GM18858 (cell line): ENCODE measurements at regions not wholly inside any gene's neighbourhood (a gene's known extent, or its start where the extent isn't known, plus 50 kb on each side); places are given as distances from the start of the nearest gene placed in this dataset.
A peak's percentile ranks its signal among the peaks of the same experiment; 100 is the strongest.

Source experiments
- ATAC-seq: cut with Tn5 transposase; IDR thresholded peaks from one replicate; pipeline ENCODE4 v1.9.1; 2021; ENCODE audit not compliant: unreplicated experiment

- no peak for ATAC-seq
Measured at GRCh38 chr2:18200771-18201170, 322.3 kb downstream of the KCNS3 start.

DNA sequence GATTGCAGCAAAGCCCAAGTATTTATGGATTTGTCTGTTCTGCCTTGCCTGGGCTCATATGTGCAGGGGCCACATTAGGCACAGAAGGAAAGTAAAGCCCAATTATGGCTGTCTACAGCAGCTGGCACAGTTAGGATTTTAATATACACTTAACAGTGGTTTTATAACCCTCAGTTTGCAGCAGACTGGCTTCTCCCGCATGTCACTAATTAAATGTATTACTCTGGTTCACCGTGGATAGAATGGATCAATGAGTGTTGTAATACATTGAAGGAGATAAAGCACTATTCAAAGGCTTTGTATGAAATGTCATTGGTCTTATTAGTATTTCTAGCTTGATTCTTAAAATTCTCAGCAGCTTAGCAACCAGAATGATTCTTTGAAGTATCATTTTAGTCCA lies 320.2 kb downstream of the KCNS3 start:
- ATAC-seq = no peak

GRCh38 chr2:18194161-18194560 lies 315.7 kb downstream of the KCNS3 start:
- no peak for ATAC-seq

DNA sequence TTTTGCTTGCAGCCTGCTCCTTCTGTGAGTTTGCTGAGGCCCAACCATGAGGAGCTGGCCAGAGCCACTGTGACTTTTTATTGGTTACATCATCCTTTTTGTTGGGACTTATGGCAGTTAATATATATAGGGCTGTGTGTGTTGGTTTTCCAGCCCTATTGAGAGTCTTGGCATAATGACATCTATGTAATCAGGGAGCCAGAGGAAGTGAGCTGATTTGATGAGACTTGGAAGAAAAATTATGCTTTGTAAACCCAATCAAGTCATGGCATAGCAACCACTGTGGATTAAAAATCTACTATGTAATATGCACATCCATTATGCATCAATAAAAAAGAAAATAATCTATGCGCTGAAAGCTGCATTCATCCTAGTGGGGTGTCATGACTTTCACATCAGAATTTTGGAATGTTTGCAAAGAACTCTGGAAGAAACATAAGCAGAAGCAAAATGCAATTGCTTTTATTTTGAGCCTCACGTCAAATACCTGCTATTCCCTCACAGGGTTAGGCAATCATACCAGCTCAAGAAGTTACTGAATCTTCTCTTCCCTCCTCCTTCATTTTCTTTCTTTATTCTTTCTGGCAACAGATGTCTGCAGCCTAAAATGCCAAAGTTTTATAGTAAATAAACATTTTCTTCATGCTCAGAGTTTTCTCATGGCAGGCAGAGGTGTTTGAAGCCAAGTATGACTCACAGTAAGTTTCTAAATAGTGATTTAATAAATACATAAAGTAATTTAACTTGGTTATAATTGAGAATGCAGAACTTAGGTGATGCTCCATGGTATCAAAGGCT lies 308.5 kb downstream of the KCNS3 start:
- no peak for ATAC-seq

GRCh38 chr2:18182861-18183260 lies 304.4 kb downstream of the KCNS3 start:
- no peak for ATAC-seq

- no peak for ATAC-seq
Measured at GRCh38 chr2:18180912-18181311, 302.4 kb downstream of the KCNS3 start.

DNA sequence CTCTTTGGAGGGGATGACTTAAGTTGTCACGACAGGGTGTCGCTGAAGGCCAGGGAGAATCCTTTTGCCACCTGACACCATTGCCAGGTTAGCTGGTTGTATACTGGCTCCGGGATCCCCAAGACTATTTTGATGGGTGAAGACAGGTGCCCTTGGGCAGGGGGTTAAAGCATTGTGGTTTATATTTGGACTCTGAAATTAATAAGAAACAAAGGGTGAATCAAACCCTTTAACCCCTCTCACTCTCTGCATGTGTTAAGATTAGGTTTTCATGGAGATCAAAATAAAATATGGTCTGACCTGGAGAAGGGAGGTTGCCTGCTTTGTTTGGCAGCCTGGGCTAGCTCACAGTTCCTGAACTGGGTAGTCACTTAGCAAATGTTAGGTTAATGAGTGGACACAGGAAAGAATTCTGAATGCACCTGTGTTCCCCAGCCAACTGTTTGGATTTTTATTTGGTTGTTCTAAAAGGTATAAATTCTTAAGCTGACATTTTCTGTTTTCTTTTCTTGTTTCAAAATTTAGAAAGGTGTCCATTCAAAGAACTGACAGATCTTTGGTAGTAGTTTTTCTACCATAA lies 301.7 kb downstream of the KCNS3 start:
- no peak for ATAC-seq

DNA sequence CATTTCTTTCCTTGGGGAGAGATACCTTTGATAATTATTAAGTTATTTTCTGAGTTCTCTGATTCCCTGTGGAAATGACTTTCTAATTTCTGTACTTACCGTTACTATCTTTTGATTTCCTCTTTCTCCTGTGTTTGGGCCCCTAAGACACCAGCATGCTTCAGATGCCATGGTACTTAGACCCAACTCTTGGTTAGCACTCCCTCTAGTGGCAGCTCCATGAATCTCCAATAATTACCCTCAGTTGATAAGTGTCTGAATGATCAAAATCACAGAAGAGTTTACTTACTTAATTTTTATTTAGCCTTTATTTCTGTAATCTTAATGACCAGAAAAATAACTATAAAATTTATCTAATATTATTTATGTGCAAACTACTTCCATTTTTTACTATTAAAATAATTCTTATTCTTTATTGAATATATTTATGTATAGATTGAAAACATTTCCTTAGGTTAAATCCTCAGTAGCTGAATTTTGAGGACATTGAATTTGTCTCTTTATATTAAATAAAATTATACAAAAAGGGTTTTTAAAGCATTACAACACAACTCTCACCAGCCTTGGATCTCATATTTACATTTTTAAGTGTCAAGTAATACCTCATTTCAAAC lies 300.4 kb downstream of the KCNS3 start:
- peak; percentile 90 for ATAC-seq

DNA sequence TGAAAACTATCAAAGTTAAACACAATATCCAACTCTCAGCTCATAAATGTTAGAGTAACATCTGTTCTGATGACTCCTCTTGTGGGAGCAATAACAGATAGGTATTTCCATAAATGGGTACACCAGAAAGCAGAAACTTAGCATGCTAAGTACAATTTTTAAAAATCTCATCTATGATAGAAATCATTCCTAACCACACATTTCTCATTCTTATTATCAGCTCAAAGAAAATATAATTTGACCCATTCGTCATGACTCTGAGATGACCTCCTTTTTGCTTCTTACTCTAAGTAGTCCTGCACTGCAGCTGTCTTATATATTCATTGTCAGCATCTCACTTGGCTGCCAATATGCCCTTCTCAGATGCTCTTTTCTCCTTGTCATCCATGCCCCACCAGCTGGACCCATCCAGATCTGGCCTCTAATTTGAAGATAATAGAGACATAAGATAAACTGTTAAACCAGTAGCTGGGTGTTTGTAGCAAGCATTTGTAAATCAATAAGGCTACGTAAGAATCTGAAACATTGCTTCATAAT lies 298.3 kb downstream of the KCNS3 start:
- ATAC-seq = no peak

DNA sequence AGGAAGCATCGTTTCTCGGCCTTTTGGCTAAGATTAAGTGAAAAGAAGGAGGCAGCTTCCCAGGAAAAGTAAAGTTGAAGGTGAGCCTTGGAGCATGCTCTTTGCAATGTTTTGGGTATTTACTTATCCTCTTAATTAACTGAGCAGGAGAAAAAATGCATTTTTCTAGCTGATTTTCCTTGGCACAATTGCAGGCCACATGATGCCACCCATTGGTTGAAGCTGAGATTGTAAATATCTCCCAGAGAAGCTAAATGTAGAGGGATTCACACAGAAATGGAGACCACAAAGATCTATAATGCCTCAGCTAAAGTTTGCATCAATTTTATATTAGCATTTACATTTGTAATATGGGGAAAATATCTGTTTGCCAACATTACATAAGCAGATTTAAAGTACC lies 294.1 kb downstream of the KCNS3 start:
- no peak for ATAC-seq

DNA sequence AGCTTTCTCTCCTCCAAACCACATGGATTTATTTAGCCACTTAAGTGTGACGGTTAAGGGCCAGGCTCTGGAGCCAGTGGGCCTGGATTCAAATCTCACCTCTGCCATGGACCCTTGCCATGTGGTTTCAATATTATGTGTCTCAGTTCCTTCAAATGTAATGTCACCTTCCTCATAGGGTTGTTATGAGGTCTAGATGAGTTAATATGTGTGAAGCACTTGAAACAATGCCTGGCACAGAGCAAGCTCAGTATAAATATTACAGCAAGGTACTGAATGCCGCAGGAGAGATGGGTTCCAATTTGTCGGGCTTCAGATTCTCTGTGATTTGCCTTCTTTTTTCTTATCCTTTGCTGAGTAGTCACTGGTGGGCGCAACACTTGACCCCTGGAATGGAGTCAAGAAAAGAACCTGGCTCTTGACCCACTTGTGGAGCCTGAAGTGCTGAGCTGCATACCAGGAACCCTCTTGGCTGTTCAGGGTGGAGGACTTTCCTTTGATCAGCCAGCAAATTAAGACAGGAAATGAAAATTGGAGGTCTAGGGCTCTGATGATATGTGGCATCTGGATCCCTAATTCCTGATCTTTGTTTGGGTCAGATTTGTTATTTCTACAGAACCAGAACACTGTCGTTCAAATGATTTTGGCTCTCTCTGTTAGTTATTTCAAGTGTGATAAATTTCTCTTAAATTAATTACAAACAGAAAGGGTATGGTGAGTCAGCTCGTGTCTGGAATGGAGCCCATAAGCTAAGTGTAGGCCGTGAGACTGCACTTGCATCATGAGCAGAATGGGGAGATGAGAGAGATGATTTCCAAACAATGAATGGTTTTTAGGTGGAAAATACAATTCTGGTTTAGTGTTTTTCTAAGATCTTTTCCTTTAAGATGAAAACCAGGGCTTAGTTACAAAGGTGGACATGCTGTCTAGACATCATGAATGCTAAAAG lies 293.0 kb downstream of the KCNS3 start:
- ATAC-seq = no peak

DNA sequence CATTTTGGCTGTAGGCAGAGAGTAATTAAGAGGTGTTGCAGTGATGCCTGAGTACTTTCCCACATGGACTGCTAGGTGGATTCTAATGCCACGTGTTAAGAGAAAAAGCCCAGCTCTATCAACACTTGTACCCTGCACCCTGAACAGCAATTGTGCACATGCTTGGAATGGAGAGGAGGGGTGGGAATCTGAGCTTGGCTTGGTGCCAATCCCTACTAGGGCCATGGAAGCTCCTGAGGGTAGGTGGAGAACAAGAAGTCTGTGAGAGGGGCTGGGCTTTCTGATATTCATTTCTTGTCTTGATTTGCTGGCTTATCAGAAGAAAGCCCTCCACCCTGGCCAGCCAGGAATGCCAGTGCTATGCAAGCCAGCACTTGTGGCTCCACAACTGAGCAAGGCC lies 292.2 kb downstream of the KCNS3 start:
- no peak for ATAC-seq

GRCh38 chr2:18169893-18170175 lies 291.4 kb downstream of the KCNS3 start:
- ATAC-seq = no peak

- ATAC-seq = no peak
Measured at GRCh38 chr2:18169121-18169892, 290.8 kb downstream of the KCNS3 start.

DNA sequence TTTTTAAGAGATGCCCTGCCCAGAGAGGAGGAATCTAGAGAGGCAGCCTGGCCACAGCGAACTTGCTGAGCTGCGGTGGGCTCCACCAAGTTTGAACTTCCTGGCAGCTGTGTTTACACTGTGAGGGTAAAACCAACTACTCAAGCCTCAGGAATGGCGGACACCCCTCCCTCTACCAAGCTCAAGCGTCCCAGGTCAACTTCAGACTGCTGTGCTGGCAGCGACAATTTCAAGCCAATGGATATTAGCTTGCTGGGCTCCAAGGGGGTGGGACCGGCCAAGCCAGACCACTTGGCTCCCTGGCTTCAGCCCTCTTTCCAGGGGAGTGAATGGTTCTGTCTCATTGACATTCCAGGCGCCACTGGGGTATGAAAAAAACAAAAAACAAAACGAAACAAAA lies 289.4 kb downstream of the KCNS3 start:
- no peak for ATAC-seq

DNA sequence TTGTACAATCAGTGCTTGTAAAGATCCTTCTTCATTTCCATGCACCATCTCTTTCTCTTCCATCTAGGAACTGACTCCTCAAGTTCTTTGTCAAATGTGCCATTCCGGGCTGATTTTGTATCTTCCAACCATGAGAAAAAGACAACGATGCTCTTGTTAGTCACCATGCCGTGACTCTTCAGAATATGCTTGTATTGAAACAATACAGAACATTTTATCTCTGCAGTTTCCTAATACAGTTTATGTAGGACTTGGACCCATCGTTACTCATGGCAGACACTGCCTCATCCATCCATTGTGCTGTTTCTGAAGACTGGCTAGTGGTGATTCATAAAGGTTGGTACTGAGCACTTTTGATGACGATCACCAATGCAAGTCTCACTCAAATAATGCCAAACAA lies 283.2 kb downstream of the KCNS3 start:
- no peak for ATAC-seq

GRCh38 chr2:18159896-18160295 lies 281.4 kb downstream of the KCNS3 start:
- no peak for ATAC-seq

GRCh38 chr2:18156421-18156820 lies 278.0 kb downstream of the KCNS3 start:
- ATAC-seq = no peak

DNA sequence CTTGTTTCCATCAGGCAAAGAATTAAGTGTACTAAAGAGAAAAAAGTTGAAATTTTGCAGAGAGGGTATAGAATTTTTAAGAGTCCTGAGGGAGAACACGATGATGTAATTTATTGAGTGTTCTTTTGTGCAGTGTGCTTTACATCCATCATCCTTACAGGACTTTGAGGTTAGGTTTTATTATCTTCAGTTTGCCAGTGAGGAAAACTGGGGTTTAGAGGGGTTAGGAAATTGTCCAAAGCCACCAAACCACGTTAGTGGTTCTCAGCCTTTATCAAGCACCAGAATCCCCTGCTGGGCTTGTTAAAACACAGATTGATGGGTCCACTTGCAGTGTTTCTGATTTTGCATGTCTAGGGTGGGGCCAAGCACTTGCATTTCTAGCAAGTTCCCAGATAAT lies 277.5 kb downstream of the KCNS3 start:
- no peak for ATAC-seq

GRCh38 chr2:18154812-18155211 lies 276.3 kb downstream of the KCNS3 start:
- no peak for ATAC-seq

DNA sequence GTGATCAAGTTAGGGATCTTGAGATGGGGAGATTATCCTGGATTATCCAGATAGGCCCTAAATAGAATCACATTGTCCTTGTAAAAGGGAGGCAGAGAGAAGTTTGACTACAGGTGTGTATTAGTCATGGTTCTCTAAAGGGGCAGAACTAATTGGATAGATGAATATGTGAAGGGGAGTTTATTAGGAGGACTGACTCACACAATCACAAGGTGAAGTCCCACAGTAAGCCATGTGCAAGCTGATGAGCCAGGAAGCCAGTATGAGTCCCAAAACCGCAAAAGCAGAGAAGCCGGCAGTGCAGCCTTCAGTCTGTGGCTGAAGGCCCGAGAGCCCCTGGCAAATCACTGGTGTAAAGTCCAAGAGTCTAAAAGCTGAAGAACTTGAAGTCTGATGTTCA lies 275.8 kb downstream of the KCNS3 start:
- ATAC-seq = no peak
